ENCODE measurements at regions not wholly inside any gene's neighbourhood (a gene's known extent, or its start where the extent isn't known, plus 50 kb on each side); places are given as distances from the start of the nearest gene placed in this dataset.

DNA sequence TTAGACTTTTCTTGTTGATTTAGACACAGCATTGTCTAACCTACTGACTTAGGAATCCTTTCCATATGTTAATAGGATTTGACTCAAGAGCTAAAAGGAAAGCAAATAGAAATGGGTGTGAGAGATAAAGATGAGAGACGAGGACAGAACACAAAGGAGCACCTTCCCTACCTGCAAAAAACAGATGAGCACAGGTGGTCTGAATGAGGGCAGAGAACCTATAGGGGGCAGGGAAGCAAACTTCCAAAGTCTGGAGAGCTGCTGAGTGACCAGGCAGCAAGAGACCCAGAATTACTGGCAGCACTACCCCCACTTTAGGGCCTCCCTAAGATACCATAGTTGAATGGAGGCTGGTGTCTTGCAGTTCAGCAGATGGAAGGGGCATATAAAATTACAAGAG lies 98.1 kb upstream of the CTNNB1 start:
- Histone ChIP-seq H3K9ac (ENCODE audit: insufficient read depth in 1 of 2, low read depth in 2 of 2, low read length in 2 of 2) (no peak overlapping the region), H3K4me2 (ENCODE audit: insufficient read depth, low read length) (no peak overlapping the region), H3K4me1 (replicated peaks in 1 of 2; ENCODE audit: control insufficient read depth in 2 of 2, insufficient read depth in 2 of 2, low read length in 2 of 2) (peaks cover 0 to 10% of the 10 kb centered on the region in 2 experiments; a peak in 2 of 5 replicates), H3K9me3 (replicated peaks; ENCODE audit: control insufficient read depth, insufficient read depth, low read depth, low read length) (no peaks in the 10 kb centered on the region), H3K9me1 (ENCODE audit: control insufficient read depth, insufficient read depth, low read length) (no peaks in the 10 kb centered on the region), H4K20me1 (replicated peaks; ENCODE audit: control insufficient read depth, insufficient read depth, low read length) (no peaks in the 10 kb centered on the region), H3K79me2 (ENCODE audit: control insufficient read depth, insufficient read depth, low read length) (no peaks in the 10 kb centered on the region), H3K27me3 (ENCODE audit: control insufficient read depth in 2 of 2, insufficient read depth in 2 of 2, low read length in 2 of 2) (peaks cover 0 to 11% of the 10 kb centered on the region in 2 experiments; a peak in 3 of 5 replicates), H2AFZ (ENCODE audit: low read depth, low read length) (no peak overlapping the region), H3K4me3 (no peak overlapping the region), H3K27ac (ENCODE audit: extremely low read depth, low read depth, low read length) (no peak overlapping the region), H3K36me3 (ENCODE audit: control insufficient read depth, insufficient read depth, low read length) (no peaks in the 10 kb centered on the region)
- CTCF ChIA-PET (ENCODE audit: low intra/inter-chr PET ratio), result no interaction called here
- 7% methylated on average over 1 of the region's 1 CpG for WGBS (ENCODE audit: insufficient coverage, low coverage, missing lambda C conversion rate)
- DNase-seq (ENCODE audit: extremely low read depth in 1 of 4, low spot score in 3 of 4), result no peak
- intact Hi-C loops (cut with micrococcal nuclease), result no loop called here
- POLR2A ChIA-PET, result interaction anchor here (0.6 to 1.7 kb wide), 2 partner anchors 21 to 98 kb away, joined by 4 to 5 read pairs; partner anchors contain the start of gene CTNNB1
- no TSS peak for BruUV-seq (replicated peaks)
- in situ Hi-C loops (cut with MboI), result no loop called here
- no peak for TF ChIP-seq SRSF9 (IDR thresholded peaks at IDR 0.05; ENCODE audit: borderline replicate concordance, low read depth, low read length)
- no peak for TF ChIP-seq TAF1 (IDR thresholded peaks at IDR 0.05; ENCODE audit: control insufficient read depth, extremely low read depth, insufficient read depth, low read length, severe bottlenecking)
- no peak for TF ChIP-seq FOXK2 (conservative IDR thresholded peaks at IDR 0.05 in 1 of 2, IDR thresholded peaks at IDR 0.05 in 1 of 2; ENCODE audit: low read depth in 2 of 2)
- TF ChIP-seq BDP1 (IDR thresholded peaks at IDR 0.05; ENCODE audit: insufficient read depth, insufficient read length), result no peak
- TF ChIP-seq HNRNPK (IDR thresholded peaks at IDR 0.05; ENCODE audit: low read depth, low read length, poor library complexity, severe bottlenecking), result no peak
- TF ChIP-seq TCF7L2 (IDR thresholded peaks at IDR 0.05; ENCODE audit: low read depth, low read length), result no peak
- no peak for TF ChIP-seq HDGF (IDR thresholded peaks at IDR 0.05)
- TF ChIP-seq XRCC4 (IDR thresholded peaks at IDR 0.05; ENCODE audit: extremely low read depth, insufficient read depth, insufficient read length), result no peak
- TF ChIP-seq RAD51 (IDR thresholded peaks at IDR 0.05; ENCODE audit: borderline replicate concordance, low read depth), result no peak
- TF ChIP-seq ZNF146 (CRISPR knock-in tag; IDR thresholded peaks at IDR 0.05; ENCODE audit: unreplicated experiment), result no peak
- TF ChIP-seq TAL1 (IDR thresholded peaks at IDR 0.05), result no peak
- TF ChIP-seq ZKSCAN8 (CRISPR knock-in tag; IDR thresholded peaks at IDR 0.05), result no peak
- no peak for TF ChIP-seq RB1 (IDR thresholded peaks at IDR 0.05; ENCODE audit: low read depth)
- TF ChIP-seq C11orf30 (IDR thresholded peaks at IDR 0.05; ENCODE audit: low read depth), result no peak
- TF ChIP-seq POLR2AphosphoS5 (IDR thresholded peaks at IDR 0.05; ENCODE audit: control insufficient read depth, insufficient read depth, low read depth, low read length), result no peak
- TF ChIP-seq, protein P1, sequence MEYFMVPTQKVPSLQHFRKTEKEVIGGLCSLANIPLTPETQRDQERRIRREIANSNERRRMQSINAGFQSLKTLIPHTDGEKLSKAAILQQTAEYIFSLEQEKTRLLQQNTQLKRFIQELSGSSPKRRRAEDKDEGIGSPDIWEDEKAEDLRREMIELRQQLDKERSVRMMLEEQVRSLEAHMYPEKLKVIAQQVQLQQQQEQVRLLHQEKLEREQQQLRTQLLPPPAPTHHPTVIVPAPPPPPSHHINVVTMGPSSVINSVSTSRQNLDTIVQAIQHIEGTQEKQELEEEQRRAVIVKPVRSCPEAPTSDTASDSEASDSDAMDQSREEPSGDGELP (CRISPR knock-in tag; IDR thresholded peaks at IDR 0.05; ENCODE audit: borderline replicate concordance), result no peak
- no peak for FAIRE-seq
- ATAC-seq, result no peak
